NCI-H1417 treated with DMSO at 0.1 percent for 48 hours (cell line): ENCODE measurements at regions not wholly inside any gene's neighbourhood (a gene's known extent, or its start where the extent isn't known, plus 50 kb on each side); places are given as distances from the start of the nearest gene placed in this dataset.
"Not testable (repeated sequence)": the region's sequence is repeated elsewhere in the genome, so short reads cannot be mapped to it uniquely, and the experiment has no call there.

Experiments
- DNase-seq: peaks from one replicate; lab custom pipeline; 2025; lab: John Stamatoyannopoulos, UW

DNA sequence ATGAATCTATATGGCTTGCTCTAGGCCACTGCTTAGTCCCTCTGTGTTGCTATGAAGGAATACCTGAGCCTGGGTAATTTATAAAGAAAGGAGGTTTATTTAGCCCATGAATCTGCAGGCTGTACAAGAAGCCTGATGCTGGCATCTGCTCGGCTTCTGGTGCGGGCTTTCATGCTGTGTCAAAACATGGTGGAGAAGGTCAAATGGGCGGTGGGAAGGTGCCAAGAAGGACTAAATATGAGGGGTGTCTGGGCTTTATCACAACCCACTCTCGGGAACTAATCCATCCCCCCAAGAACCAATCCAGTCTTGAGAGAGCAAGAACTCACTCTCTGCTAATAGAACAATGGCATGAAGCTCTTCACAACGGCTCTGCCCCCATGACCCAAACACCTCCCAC is 481.6 kb downstream of the EIPR1 start:
- no peak for DNase-seq

GRCh38 chr2:2894011-2894410 is 483.6 kb downstream of the EIPR1 start:
- not testable (repeated sequence) for DNase-seq

DNA sequence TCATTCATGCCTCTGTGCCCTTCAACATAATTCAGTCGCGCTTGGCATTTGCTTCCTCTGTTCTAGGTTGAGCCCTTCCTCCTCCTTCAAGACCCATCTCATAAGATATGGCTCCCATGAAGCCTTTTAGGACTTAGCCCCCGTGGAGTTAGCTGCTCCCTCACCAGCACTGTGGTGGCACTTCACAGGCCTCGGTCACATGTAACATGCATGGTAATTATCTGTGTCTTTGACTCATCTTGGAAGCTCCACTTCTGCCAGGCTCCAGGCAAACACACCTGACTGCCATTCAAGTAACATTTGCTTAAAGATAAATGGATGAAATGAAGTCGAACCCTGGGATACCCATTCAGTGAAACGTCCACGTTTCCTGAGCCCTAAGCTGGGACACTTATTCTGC is 484.7 kb downstream of the EIPR1 start:
- DNase-seq = no peak

GRCh38 chr2:2892378-2892777 is 485.2 kb downstream of the EIPR1 start:
- DNase-seq = no peak

DNA sequence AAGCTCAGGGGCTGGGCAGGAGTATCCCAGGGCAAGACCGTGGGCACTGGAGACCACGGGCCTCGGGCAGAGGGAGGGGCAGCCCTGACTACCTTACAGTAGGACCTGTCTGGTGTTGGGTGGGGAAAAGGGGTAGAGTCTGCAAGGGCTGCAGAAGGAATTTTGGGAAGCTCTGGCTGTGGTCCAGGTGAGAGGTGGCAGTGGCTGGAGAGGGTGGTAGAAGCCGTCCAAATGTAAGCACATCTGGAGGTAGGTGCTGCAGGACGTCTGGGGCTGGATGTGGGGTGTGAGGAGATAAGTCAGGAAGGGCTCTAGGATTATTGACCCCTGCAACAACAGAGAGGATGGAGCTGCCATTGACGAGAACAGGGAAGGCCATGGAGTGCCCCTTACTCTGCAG is 486.7 kb downstream of the EIPR1 start:
- no peak for DNase-seq

DNA sequence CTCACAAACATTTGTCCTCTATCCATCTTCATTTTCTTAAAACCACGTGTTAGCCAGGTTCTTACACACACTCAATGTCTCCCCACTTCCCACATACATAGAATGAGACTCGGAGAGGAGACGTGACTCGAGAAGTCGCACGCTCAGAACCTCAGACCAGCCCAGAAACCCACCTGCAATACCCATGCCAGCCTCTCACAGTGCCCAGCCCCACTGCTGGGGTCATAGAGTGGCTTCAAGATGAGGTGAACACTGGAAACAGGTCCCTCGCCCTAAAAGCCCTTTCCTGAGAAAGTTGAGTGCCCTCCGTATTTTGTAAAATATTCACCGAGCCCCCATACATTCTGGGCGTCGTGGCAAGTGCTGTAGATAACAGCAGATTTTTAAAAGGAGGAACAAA is 487.4 kb downstream of the EIPR1 start:
- DNase-seq = no peak

- DNase-seq = no peak
Measured at GRCh38 chr2:2889646-2890045, 488.0 kb downstream of the EIPR1 start.

DNA sequence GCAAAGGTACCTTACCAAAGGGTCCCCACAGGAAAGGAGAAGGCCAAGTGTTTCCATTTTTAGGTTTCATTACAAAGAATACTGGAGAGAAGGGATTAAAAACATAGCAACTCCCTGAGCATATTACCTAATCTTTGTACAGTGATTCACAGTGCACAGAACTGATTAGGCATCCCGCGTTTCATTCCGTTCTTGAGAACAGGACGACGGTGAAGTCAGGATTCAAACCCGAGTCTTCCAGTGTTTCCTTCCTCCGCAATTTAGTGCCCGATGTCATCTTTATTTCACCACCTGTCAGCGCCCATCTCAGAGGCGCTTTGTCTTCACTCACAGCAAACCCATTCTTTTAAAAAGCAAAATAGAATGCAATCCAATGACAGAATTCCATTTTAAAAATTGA is 488.5 kb downstream of the EIPR1 start:
- DNase-seq = no peak

DNA sequence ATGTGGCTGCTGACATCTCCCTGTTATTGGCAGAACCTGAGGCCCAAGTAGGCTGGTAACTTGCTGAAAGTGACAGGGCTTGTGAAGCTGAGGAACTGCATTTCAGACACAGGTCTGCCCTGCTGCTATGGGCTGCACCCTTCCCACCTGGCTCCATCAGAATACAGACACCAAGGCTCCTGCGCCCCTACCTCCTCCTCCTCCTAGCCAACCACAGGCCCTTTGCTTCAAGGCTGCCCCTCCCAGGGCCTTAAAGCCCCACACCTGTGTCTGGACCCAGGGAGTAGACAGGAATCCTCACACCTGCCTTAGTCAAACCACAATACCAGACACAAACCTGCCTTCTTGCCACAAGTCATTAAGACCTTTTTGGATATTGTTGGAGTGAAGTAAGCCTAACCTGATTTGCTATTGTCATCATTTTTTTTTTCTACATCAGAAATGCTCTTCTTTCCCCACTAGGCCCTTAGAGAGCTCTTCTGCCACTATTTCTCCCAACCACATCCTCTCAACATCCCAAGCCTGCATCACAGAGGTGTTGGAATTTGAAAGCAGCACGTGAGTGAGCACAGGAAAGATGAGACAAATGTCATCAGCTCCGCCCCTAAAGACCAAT is 489.7 kb downstream of the EIPR1 start:
- no peak for DNase-seq

- no peak for DNase-seq
Measured at GRCh38 chr2:2886922-2887321, 490.7 kb downstream of the EIPR1 start.

DNA sequence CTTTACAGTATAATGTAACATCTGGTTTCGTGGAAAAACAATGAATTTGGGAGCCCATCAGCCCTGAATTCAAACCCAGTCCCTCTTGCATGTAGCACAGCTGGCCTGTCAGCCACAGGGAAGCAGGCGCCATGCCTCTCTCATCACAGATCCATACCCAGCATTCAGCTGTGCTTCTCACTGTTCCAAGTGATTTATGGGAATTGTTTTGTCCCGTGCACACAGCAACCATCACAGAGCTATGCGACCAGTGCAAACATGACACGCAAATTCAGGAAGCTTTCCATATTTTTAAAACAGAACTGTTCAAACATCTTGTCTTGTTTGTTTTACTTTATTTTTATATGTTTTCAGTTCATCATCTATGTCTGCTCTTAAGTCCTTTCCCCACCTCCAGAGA is 496.1 kb downstream of the EIPR1 start:
- no peak for DNase-seq

DNA sequence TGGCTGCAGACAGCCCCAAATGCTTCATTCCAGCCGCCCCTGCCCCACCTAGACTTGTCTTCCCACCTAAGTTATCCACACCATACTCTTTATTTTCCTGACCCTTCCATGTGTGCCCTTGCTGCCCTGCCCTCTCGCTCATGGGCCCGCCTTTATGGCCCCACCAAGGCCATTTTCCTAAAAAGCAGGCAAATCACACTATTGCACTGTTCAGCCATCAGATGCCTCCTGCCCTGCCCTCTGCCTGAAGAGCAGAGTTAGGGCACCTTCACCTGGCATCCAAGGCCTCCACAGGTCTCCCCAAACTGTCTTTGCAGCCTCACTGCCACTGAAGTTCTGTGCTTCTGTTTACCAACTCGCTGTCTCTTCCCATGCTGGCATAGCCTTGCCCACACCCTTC is 496.7 kb downstream of the EIPR1 start:
- no peak for DNase-seq

DNA sequence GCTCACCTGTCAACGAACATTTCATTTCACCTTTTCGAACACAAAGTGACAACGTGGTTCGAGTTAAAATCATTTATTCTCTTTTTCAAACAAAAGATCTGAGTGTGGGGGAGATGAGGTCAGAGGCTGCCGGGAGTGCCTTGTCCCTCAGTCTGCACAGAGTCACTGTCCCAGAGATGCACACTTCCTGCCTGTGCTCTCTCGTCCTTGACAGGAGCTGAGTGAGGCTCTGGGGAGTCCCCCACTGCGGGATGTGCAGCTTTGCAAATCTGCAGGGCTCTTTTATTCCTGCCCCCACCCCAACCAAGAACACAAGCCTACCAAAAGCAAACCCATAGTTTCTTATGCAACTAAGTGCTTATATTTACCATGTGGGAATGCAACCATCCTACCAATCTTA is 497.8 kb downstream of the EIPR1 start:
- DNase-seq = no peak

GRCh38 chr2:2879071-2879470 is 498.5 kb downstream of the EIPR1 start:
- no peak for DNase-seq

DNA sequence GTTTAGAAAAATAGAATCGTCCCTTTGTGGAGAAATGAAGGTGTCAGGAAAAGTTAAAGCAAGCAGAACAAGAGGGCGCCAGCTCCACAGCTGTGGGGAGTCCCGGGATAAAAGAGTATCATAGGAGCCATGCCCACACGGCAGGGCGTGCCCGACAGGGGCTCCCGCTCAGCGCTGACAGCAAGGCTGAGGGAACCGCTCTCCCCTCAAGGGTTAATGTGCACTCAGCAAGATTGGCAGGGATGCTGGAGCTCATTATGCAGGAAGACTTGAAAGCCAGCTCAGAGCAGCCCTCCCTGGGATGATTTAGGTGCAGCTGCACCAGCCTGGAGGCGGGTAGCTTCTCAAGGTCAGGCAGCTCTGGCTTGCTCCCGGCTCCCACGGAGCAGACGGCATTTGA is 500.2 kb downstream of the EIPR1 start:
- no peak for DNase-seq

- DNase-seq = no peak
Measured at GRCh38 chr2:2876331-2877221, 501.0 kb downstream of the EIPR1 start.

- no peak for DNase-seq
Measured at GRCh38 chr2:2875831-2876230, 501.8 kb downstream of the EIPR1 start.

GRCh38 chr2:2875296-2875695 is 502.3 kb downstream of the EIPR1 start:
- no peak for DNase-seq

DNA sequence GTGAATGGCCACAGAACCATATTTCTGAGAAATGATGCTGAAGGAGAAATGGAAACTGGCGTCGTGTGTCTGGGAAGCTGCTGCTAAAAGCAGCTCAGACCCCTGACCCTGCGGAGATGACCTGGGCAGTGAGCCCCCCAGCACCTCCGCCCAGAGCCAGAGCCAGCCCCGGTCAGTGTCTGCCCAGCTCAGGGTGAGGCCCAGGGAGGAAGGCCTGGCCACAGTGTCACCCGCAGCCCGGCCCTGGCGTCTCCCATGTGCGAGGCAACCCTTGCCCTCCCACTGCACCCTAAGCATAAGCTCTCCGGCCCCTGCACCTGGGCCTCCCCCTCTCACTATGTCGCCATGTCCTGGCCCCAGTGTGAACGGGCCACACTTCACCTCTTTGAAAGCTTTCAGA is 502.8 kb downstream of the EIPR1 start:
- DNase-seq = no peak

GRCh38 chr2:2874341-2874740 is 503.3 kb downstream of the EIPR1 start:
- no peak for DNase-seq

- no peak for DNase-seq
Measured at GRCh38 chr2:2873450-2873811, 504.2 kb downstream of the EIPR1 start.

DNA sequence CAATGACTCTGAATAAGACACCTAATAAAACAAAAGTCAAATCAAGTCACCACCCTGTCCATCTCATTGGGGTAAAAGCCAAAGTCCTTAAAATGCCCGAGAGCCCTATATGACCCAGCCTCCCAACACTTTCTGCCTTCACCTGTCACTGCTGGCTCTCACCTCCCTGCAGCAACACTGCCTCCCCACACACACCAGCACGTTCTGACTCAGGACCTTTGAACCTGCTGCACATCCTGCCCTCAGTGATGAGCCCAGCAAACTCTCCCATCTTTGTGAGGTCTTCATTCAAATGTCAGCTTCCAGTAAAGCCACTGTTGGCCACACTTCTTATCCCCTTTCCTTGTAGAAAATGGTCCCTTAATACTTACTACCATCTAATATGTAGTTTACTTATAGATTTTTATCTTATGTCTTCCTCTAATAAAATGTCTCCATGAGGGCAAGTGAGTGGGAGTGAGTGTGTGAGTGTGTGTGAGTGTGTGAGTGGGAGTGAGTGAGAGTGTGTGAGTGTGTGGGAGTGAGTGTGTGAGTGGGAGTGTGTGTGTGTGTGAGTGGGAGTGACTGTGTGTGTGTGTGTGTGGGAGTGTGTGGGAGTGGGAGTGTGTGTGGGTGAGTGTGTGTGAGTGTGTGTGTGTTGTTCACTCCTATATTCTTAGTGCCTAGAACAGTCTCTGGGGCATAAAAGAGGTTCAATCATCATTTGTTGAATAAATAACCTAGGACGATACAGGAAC is 504.7 kb downstream of the EIPR1 start:
- DNase-seq = no peak

DNA sequence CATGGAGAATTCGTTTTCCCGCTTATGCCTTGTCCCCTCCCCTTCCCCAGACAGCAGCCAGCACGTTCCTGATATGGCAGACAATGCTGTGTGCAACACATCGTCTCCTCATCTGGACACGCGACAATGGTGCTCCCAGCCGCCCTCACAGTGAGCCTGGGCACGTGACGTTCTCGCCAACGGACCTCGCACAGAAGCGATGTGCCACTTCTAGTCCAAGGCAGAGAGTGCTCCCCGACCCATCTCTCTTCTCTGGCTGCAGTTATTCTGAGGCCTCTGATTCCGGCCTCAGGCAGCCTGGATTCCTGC is 505.4 kb downstream of the EIPR1 start:
- DNase-seq = no peak
